ENCODE measurements at regions not wholly inside any gene's neighbourhood (a gene's known extent, or its start where the extent isn't known, plus 50 kb on each side); places are given as distances from the start of the nearest gene placed in this dataset.

- no peak for DNase-seq (ENCODE audit: low read depth)
Measured at GRCh38 chr10:78757344-78757925, 311.3 kb upstream of the ZMIZ1 start.

- DNase-seq (ENCODE audit: low read depth): no peak
Measured at GRCh38 chr10:78758176-78758575, 310.6 kb upstream of the ZMIZ1 start.

GRCh38 chr10:78759456-78760120, 309.2 kb upstream of the ZMIZ1 start:
- no peak for DNase-seq (ENCODE audit: low read depth)

- no peak for DNase-seq (ENCODE audit: low read depth)
Measured at GRCh38 chr10:78760463-78761310, 308.1 kb upstream of the ZMIZ1 start.

- no peak for DNase-seq (ENCODE audit: low read depth)
Measured at GRCh38 chr10:78761311-78761781, 307.4 kb upstream of the ZMIZ1 start.

GRCh38 chr10:78762086-78762630, 306.6 kb upstream of the ZMIZ1 start:
- DNase-seq (ENCODE audit: low read depth): no peak

GRCh38 chr10:78763234-78763633, 305.5 kb upstream of the ZMIZ1 start:
- DNase-seq (ENCODE audit: low read depth): no peak

GRCh38 chr10:78763651-78764395, 304.9 kb upstream of the ZMIZ1 start:
- DNase-seq (ENCODE audit: low read depth): no peak

GRCh38 chr10:78764436-78764835, 304.3 kb upstream of the ZMIZ1 start:
- no peak for DNase-seq (ENCODE audit: low read depth)

- DNase-seq (ENCODE audit: low read depth): no peak
Measured at GRCh38 chr10:78764846-78765430, 303.8 kb upstream of the ZMIZ1 start.

- DNase-seq (ENCODE audit: low read depth): no peak
Measured at GRCh38 chr10:78765726-78766335, 302.9 kb upstream of the ZMIZ1 start.

- no peak for DNase-seq (ENCODE audit: low read depth)
Measured at GRCh38 chr10:78766603-78767002, 302.2 kb upstream of the ZMIZ1 start.

- DNase-seq (ENCODE audit: low read depth): no peak
Measured at GRCh38 chr10:78768041-78768835, 300.5 kb upstream of the ZMIZ1 start.

GRCh38 chr10:78768876-78769275, 299.9 kb upstream of the ZMIZ1 start:
- no peak for DNase-seq (ENCODE audit: low read depth)

- no peak for DNase-seq (ENCODE audit: low read depth)
Measured at GRCh38 chr10:78769526-78769925, 299.2 kb upstream of the ZMIZ1 start.

- DNase-seq (ENCODE audit: low read depth): no peak
Measured at GRCh38 chr10:78770167-78771090, 298.3 kb upstream of the ZMIZ1 start.

GRCh38 chr10:78771260-78771659, 297.5 kb upstream of the ZMIZ1 start:
- no peak for DNase-seq (ENCODE audit: low read depth)

- no peak for DNase-seq (ENCODE audit: low read depth)
Measured at GRCh38 chr10:78771808-78772455, 296.8 kb upstream of the ZMIZ1 start.

- DNase-seq (ENCODE audit: low read depth): no peak
Measured at GRCh38 chr10:78772486-78772885, 296.3 kb upstream of the ZMIZ1 start.
